ENCODE measurements at regions not wholly inside any gene's neighbourhood (a gene's known extent, or its start where the extent isn't known, plus 50 kb on each side); places are given as distances from the start of the nearest gene placed in this dataset.
"Not testable (repeated sequence)": the region's sequence is repeated elsewhere in the genome, so short reads cannot be mapped to it uniquely, and the experiment has no call there.

- DNase-seq, result no peak
Observed at GRCh38 chr1:229164836-229165735, 105.8 kb upstream of the RAB4A start.

- DNase-seq, result no peak
Observed at GRCh38 chr1:229167318-229167717, 103.6 kb upstream of the RAB4A start.

- no peak for DNase-seq
Observed at GRCh38 chr1:229169399-229169798, 101.5 kb upstream of the RAB4A start.

GRCh38 chr1:229170274-229170673, 100.6 kb upstream of the RAB4A start:
- no peak for DNase-seq

- DNase-seq, result no peak
Observed at GRCh38 chr1:229170778-229171505, 100.0 kb upstream of the RAB4A start.

- DNase-seq, result no peak
Observed at GRCh38 chr1:229171934-229172333, 99.0 kb upstream of the RAB4A start.

- not testable (repeated sequence) for DNase-seq
Observed at GRCh38 chr1:229173491-229174476, 97.1 kb upstream of the RAB4A start.

GRCh38 chr1:229175297-229175696, 95.6 kb upstream of the RAB4A start:
- not testable (repeated sequence) for DNase-seq

GRCh38 chr1:229176457-229176856, 94.5 kb upstream of the RAB4A start:
- DNase-seq, result not testable (repeated sequence)

GRCh38 chr1:229180161-229180560, 90.8 kb upstream of the RAB4A start:
- DNase-seq, result no peak

GRCh38 chr1:229181419-229181818, 89.5 kb upstream of the RAB4A start:
- DNase-seq, result no peak

GRCh38 chr1:229183588-229183987, 87.3 kb upstream of the RAB4A start:
- DNase-seq, result no peak

- no peak for DNase-seq
Observed at GRCh38 chr1:229184066-229184465, 86.8 kb upstream of the RAB4A start.

GRCh38 chr1:229185963-229186362, 84.9 kb upstream of the RAB4A start:
- no peak for DNase-seq

- DNase-seq, result no peak
Observed at GRCh38 chr1:229186373-229187056, 84.4 kb upstream of the RAB4A start.

- DNase-seq, result no peak
Observed at GRCh38 chr1:229190057-229190575, 80.8 kb upstream of the RAB4A start.

GRCh38 chr1:229191066-229191674, 79.7 kb upstream of the RAB4A start:
- DNase-seq, result no peak

GRCh38 chr1:229192031-229192430, 78.9 kb upstream of the RAB4A start:
- DNase-seq, result no peak

GRCh38 chr1:229192853-229193252, 78.1 kb upstream of the RAB4A start:
- DNase-seq, result no peak

GRCh38 chr1:229194096-229194495, 76.8 kb upstream of the RAB4A start:
- no peak for DNase-seq
